HuH-7 (cell line): ENCODE measurements at regions not wholly inside any gene's neighbourhood (a gene's known extent, or its start where the extent isn't known, plus 50 kb on each side); places are given as distances from the start of the nearest gene placed in this dataset.

Experiments used
- DNase-seq: peaks from one replicate; pipeline ENCODE4 v3.0.0; 2011; ENCODE audit warnings: low spot score

DNA sequence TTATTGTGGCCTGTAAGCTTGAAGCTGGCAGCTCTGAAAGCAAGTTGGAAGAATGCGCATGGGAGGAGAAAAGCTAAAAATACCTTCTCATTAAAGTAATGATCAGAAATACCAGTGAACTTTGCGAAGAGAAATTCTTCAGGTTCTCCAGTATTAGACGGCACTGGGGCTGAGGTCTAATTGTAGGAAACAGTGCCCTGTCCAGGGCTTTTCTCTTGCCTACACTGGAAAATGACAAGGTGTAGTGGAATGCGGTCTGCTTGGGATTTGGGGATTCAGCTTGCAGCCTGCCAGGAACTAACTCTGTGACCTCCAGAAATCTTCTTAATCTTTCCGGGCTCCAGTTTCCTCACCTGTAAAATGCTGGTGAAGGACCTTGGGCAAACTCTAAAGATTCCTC, 53.3 kb upstream of the KCNJ16 start:
- no peak for DNase-seq

DNA sequence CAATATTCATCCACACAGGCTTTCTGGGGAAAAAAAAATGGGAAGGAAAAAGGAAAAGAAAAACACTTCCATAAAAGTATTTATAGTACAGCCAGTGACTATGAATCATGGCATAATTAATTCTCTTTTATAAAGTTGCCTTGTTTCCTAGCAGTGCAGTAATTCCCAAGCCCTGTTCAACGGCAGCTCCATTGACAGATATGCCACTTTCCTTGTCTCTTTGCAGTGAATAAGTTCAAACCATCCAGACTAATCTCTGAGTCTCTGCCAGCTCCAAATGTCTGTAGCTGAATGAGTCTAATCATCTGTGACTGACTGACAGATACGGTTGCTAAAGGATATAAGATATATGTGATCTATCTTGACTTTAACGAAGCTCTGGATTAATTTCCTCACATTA, 52.9 kb upstream of the KCNJ16 start:
- no peak for DNase-seq

DNA sequence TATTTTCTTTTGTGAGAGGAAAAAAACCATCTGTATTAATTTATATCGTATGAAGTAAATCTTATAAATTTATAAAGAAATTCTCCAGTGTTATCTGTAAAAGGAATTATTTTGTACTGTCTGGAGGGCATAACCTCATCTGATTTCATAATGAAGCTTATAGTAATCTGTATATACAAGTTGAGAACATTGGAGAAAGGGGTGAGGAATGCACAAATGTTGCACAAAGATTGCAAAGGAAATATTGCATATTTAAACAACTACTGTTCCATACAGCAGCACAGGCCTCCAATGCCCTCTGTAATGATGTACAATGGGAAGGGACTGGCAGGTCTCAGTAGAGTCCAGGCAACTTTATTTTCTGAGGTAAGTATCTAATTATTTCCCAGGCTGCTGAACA, 50.8 kb upstream of the KCNJ16 start:
- DNase-seq, result no peak
